GM12872 (cell line): ENCODE measurements at regions not wholly inside any gene's neighbourhood (a gene's known extent, or its start where the extent isn't known, plus 50 kb on each side); places are given as distances from the start of the nearest gene placed in this dataset.

Experiments
- CTCF ChIP-seq: IDR thresholded peaks from 3 replicates; pipeline ENCODE4 v1.5.1; 2011; ENCODE audit warnings: low read depth, mild to moderate bottlenecking, low read length, moderate library complexity; ENCODE audit not compliant: insufficient read depth

GRCh38 chr5:102668220-102668932 lies 86.7 kb upstream of the PAM start:
- no peak for TF ChIP-seq CTCF

- TF ChIP-seq CTCF, result peak; percentile 66
Observed at GRCh38 chr5:102670224-102670836, 84.8 kb upstream of the PAM start.

- TF ChIP-seq CTCF, result no peak
Observed at GRCh38 chr5:102678267-102679058, 76.6 kb upstream of the PAM start.

GRCh38 chr5:102681403-102681983 lies 73.6 kb upstream of the PAM start:
- TF ChIP-seq CTCF, result peak; percentile 80

- TF ChIP-seq CTCF, result no peak
Observed at GRCh38 chr5:102682101-102682647, 72.9 kb upstream of the PAM start.

GRCh38 chr5:102690910-102691309 lies 64.2 kb upstream of the PAM start:
- no peak for TF ChIP-seq CTCF

- no peak for TF ChIP-seq CTCF
Observed at GRCh38 chr5:102691434-102691833, 63.7 kb upstream of the PAM start.
